DMS114 treated with DMSO at 0.1 percent for 48 hours (cell line): ENCODE measurements at regions not wholly inside any gene's neighbourhood (a gene's known extent, or its start where the extent isn't known, plus 50 kb on each side); places are given as distances from the start of the nearest gene placed in this dataset.

Experiments
- DNase-seq: peaks from one replicate; lab custom pipeline; 2025; ENCODE audit not compliant: unreplicated experiment; lab: John Stamatoyannopoulos, UW

- no peak for DNase-seq
Observed at GRCh38 chr13:44240611-44241145, 132.9 kb upstream of the SERP2 start.

- DNase-seq, result no peak
Observed at GRCh38 chr13:44241638-44242037, 132.0 kb upstream of the SERP2 start.

- DNase-seq, result no peak
Observed at GRCh38 chr13:44242766-44243165, 130.9 kb upstream of the SERP2 start.

GRCh38 chr13:44243198-44243857 is 130.3 kb upstream of the SERP2 start:
- DNase-seq, result no peak

- DNase-seq, result no peak
Observed at GRCh38 chr13:44244288-44244687, 129.3 kb upstream of the SERP2 start.

GRCh38 chr13:44249431-44249836 is 124.2 kb upstream of the SERP2 start:
- no peak for DNase-seq

- DNase-seq, result no peak
Observed at GRCh38 chr13:44252938-44253337, 120.7 kb upstream of the SERP2 start.

- DNase-seq, result no peak
Observed at GRCh38 chr13:44255771-44256364, 117.8 kb upstream of the SERP2 start.

GRCh38 chr13:44257796-44258195 is 115.8 kb upstream of the SERP2 start:
- no peak for DNase-seq

GRCh38 chr13:44259045-44260027 is 114.3 kb upstream of the SERP2 start:
- no peak for DNase-seq

GRCh38 chr13:44260336-44260735 is 113.3 kb upstream of the SERP2 start:
- no peak for DNase-seq

GRCh38 chr13:44263751-44264620 is 109.6 kb upstream of the SERP2 start:
- DNase-seq, result no peak

GRCh38 chr13:44266305-44266704 is 107.3 kb upstream of the SERP2 start:
- no peak for DNase-seq

GRCh38 chr13:44266772-44267171 is 106.9 kb upstream of the SERP2 start:
- no peak for DNase-seq

- DNase-seq, result no peak
Observed at GRCh38 chr13:44267203-44267602, 106.4 kb upstream of the SERP2 start.

- DNase-seq, result no peak
Observed at GRCh38 chr13:44267980-44268379, 105.6 kb upstream of the SERP2 start.

- no peak for DNase-seq
Observed at GRCh38 chr13:44268980-44269379, 104.6 kb upstream of the SERP2 start.

- DNase-seq, result no peak
Observed at GRCh38 chr13:44270150-44270549, 103.5 kb upstream of the SERP2 start.

- no peak for DNase-seq
Observed at GRCh38 chr13:44271031-44271455, 102.6 kb upstream of the SERP2 start.

GRCh38 chr13:44271473-44271872 is 102.2 kb upstream of the SERP2 start:
- DNase-seq, result no peak
